DND-41 (cell line): ENCODE measurements at regions not wholly inside any gene's neighbourhood (a gene's known extent, or its start where the extent isn't known, plus 50 kb on each side); places are given as distances from the start of the nearest gene placed in this dataset.

Source experiments
- CTCF ChIP-seq: IDR thresholded peaks from 2 replicates; pipeline ENCODE4 v1.5.1; 2012; ENCODE audit warnings: borderline replicate concordance, low read length, moderate library complexity, mild to moderate bottlenecking; ENCODE audit not compliant: poor library complexity, severe bottlenecking; ENCODE audit errors: extremely low read depth
- EZH2 ChIP-seq: IDR thresholded peaks from 3 replicates; pipeline ENCODE4 v1.6.1; 2012; ENCODE audit warnings: borderline replicate concordance, low read depth, mild to moderate bottlenecking, moderate library complexity, low read length, inconsistent platforms; ENCODE audit not compliant: severe bottlenecking

GRCh38 chr12:60926256-60926655, 1330.4 kb downstream of the SLC16A7 start:
- TF ChIP-seq CTCF = no peak
- no peak for TF ChIP-seq EZH2
